IMR-90 (cell line): ENCODE measurements at regions not wholly inside any gene's neighbourhood (a gene's known extent, or its start where the extent isn't known, plus 50 kb on each side); places are given as distances from the start of the nearest gene placed in this dataset.

ENCODE experiments used
- ATAC-seq: fragments of 200-7000 bp; cut with Tn5 transposase; 2 replicates; pipeline ENCODE4 v1.9.1; 2020; ENCODE audit warnings: low read depth, mild to moderate bottlenecking, moderate library complexity
- BruUV-seq: library from RNA; stranded (reverse); fragments of 400-500 nt; replicated peaks from 2 replicates; lab custom pipeline; 2021; lab: Mats Ljungman, UMichigan
- CTCF ChIA-PET: fragments of 300-600 bp; formaldehyde crosslinking; extraction: SDS; loops from one replicate; lab custom pipeline; 2021; ENCODE audit warnings: antibody characterized with exemption; lab: Yijun Ruan, JAX
- POLR2A ChIA-PET: fragments of 300-600 bp; sonication (Branson Sonifier 250); formaldehyde crosslinking; loops from one replicate; lab custom pipeline; 2022; ENCODE audit warnings: antibody characterized with exemption; ENCODE audit not compliant: unreplicated experiment; lab: Charles Lee
- DNase-seq: peaks from one replicate; pipeline ENCODE4 v3.0.0; 2013
- H2AFZ ChIP-seq: replicated peaks from 2 replicates; pipeline ENCODE3; 2013; ENCODE audit warnings: low read length, mild to moderate bottlenecking; ENCODE audit not compliant: poor library complexity
- H2AK5ac ChIP-seq: 2 replicates; pipeline ENCODE4 v1.6.1; 2013; ENCODE audit warnings: low read depth, low read length, inconsistent platforms
- H2AK9ac ChIP-seq: replicated peaks from 2 replicates; pipeline ENCODE3; 2013; ENCODE audit warnings: mild to moderate bottlenecking, low read depth, low read length, moderate library complexity; ENCODE audit not compliant: poor library complexity
- H2BK120ac ChIP-seq: 2 replicates; pipeline ENCODE4 v1.6.1; 2013; ENCODE audit warnings: low read depth, low read length, inconsistent platforms
- H2BK15ac ChIP-seq: 3 replicates; pipeline ENCODE4 v1.6.1; 2013; ENCODE audit warnings: low read depth, low read length, inconsistent platforms
- H2BK20ac ChIP-seq: 2 replicates; pipeline ENCODE4 v1.6.1; 2013; ENCODE audit warnings: low read depth, mild to moderate bottlenecking, inconsistent platforms, low read length, moderate library complexity
- H2BK5ac ChIP-seq: 2 replicates; pipeline ENCODE4 v1.6.1; 2013; ENCODE audit warnings: mild to moderate bottlenecking, low read depth, low read length, inconsistent platforms; ENCODE audit not compliant: poor library complexity, severe bottlenecking
- H3K14ac ChIP-seq: replicated peaks from 2 replicates; pipeline ENCODE4 v1.6.1; 2013; ENCODE audit warnings: low read depth, low read length, inconsistent platforms
- H3K18ac ChIP-seq: 2 replicates; pipeline ENCODE4 v1.6.1; 2013; ENCODE audit warnings: low read depth, low read length, control low read depth
- H3K23ac ChIP-seq: 2 replicates; pipeline ENCODE4 v1.6.1; 2013; ENCODE audit warnings: low read depth, low read length, inconsistent platforms
- H3K27ac ChIP-seq: 2 replicates; pipeline ENCODE4 v1.5.1; 2013; ENCODE audit warnings: mild to moderate bottlenecking, control low read depth, low read length; ENCODE audit not compliant: insufficient read depth
- H3K27me3 ChIP-seq: 2 replicates; pipeline ENCODE4 v1.6.1; 2013; ENCODE audit warnings: low read length; ENCODE audit not compliant: control insufficient read depth, insufficient read depth
- H3K36me3 ChIP-seq: 2 replicates; pipeline ENCODE4 v1.6.1; 2013; ENCODE audit warnings: low read length, mixed read lengths; ENCODE audit not compliant: control insufficient read depth, insufficient read depth
- H3K4ac ChIP-seq: 2 replicates; pipeline ENCODE4 v1.6.1; 2013; ENCODE audit warnings: low read depth, low read length, inconsistent platforms
- H3K4me1 ChIP-seq: 2 replicates; pipeline ENCODE4 v1.6.1; 2013; ENCODE audit warnings: low read length, mixed read lengths; ENCODE audit not compliant: control insufficient read depth, insufficient read depth
- H3K4me2 ChIP-seq: 2 replicates; pipeline ENCODE4 v1.6.1; 2013; ENCODE audit warnings: low read depth, mild to moderate bottlenecking, control low read depth, low read length, moderate library complexity
- H3K4me3 ChIP-seq: 2 replicates; pipeline ENCODE4 v1.5.1; 2013; ENCODE audit warnings: low read depth, mild to moderate bottlenecking, control low read depth, low read length, moderate library complexity; ENCODE audit not compliant: insufficient read depth
- H3K56ac ChIP-seq: 2 replicates; pipeline ENCODE4 v1.6.1; 2013; ENCODE audit warnings: low read length, inconsistent platforms; ENCODE audit not compliant: insufficient read depth; ENCODE audit errors: extremely low read depth
- H3K79me1 ChIP-seq, 2 experiments: 2 replicates each; pipeline ENCODE4 v1.6.1; 2013; ENCODE audit warnings: low read length in 2 of 2, inconsistent platforms in 1 of 2, low read depth in 1 of 2
- H3K9ac ChIP-seq: 2 replicates; pipeline ENCODE4 v1.6.1; 2013; ENCODE audit warnings: low read depth, low read length, control low read depth
- H3K9me1 ChIP-seq: 2 replicates; pipeline ENCODE4 v1.6.1; 2013; ENCODE audit warnings: low read length, inconsistent platforms; ENCODE audit not compliant: insufficient read depth
- H3K9me3 ChIP-seq: 2 replicates; pipeline ENCODE4 v1.6.1; 2013; ENCODE audit warnings: low read length; ENCODE audit not compliant: control insufficient read depth, insufficient read depth
- H4K20me1 ChIP-seq: 2 replicates; pipeline ENCODE4 v1.6.1; 2013; ENCODE audit warnings: low read length, inconsistent platforms; ENCODE audit not compliant: insufficient read depth
- H4K5ac ChIP-seq: 2 replicates; pipeline ENCODE4 v1.6.1; 2013; ENCODE audit warnings: mild to moderate bottlenecking, low read depth, low read length, control low read depth
- H4K8ac ChIP-seq, 2 experiments: 2 replicates each; pipeline ENCODE4 v1.6.1; 2013; ENCODE audit warnings: low read depth in 2 of 2, low read length in 2 of 2, control low read depth in 1 of 2, inconsistent platforms in 1 of 2
- H4K91ac ChIP-seq: 2 replicates; pipeline ENCODE4 v1.6.1; 2013; ENCODE audit warnings: low read depth, low read length, inconsistent platforms; ENCODE audit not compliant: insufficient read depth
- BHLHE40 ChIP-seq: fragments of 150-350 bp; IDR thresholded peaks from 2 replicates; pipeline ENCODE4 v1.6.1; 2016; ENCODE audit warnings: mild to moderate bottlenecking, low read depth, low read length
- CEBPB ChIP-seq: IDR thresholded peaks from 2 replicates; pipeline ENCODE4 v1.6.1; 2012; ENCODE audit warnings: low read depth, low read length, improper control_type of control experiment
- FOS ChIP-seq: fragments of 150-350 bp; IDR thresholded peaks from 2 replicates; pipeline ENCODE4 v1.6.1; 2016; ENCODE audit warnings: low read depth, low read length
- MXI1 ChIP-seq: IDR thresholded peaks from 2 replicates; pipeline ENCODE4 v1.6.1; 2012; ENCODE audit warnings: low read depth, mild to moderate bottlenecking, low read length, moderate library complexity, borderline replicate concordance
- RAD21 ChIP-seq: IDR thresholded peaks from 2 replicates; pipeline ENCODE4 v1.6.1; 2012; ENCODE audit warnings: low read length, improper control_type of control experiment
- RCOR1 ChIP-seq: IDR thresholded peaks from 2 replicates; pipeline ENCODE4 v1.6.1; 2012; ENCODE audit warnings: mild to moderate bottlenecking, low read length, improper control_type of control experiment; ENCODE audit not compliant: insufficient replicate concordance
- RFX5 ChIP-seq: IDR thresholded peaks from 2 replicates; pipeline ENCODE4 v1.8.0; 2012; ENCODE audit warnings: low read depth, mild to moderate bottlenecking, low read length, moderate library complexity
- SMC3 ChIP-seq: fragments of 150-350 bp; IDR thresholded peaks from 2 replicates; pipeline ENCODE4 v1.6.1; 2016; ENCODE audit warnings: low read depth, mild to moderate bottlenecking, antibody characterized with exemption, low read length, moderate library complexity
- WGBS, 2 experiments: methylation state at CpG; one replicate each; pipeline versions ENCODE4 v1.1.5 to v1.1.7; 2013; ENCODE audit warnings: missing lambda C conversion rate in 2 of 2; ENCODE audit not compliant: insufficient read length in 1 of 2; ENCODE audit errors: extremely low coverage in 2 of 2; 5-methylcytosine and 5-hydroxymethylcytosine counted together
- dilution Hi-C: fragments of 300-500 bp; cut with HindIII; formaldehyde crosslinking; loops from one replicate; pipeline ENCODE4 v1.14.3; 2018; ENCODE audit warnings: low sequenced_read_pairs; ENCODE audit not compliant: unreplicated experiment
- in situ Hi-C: fragments of 300-500 bp; cut with MboI; formaldehyde crosslinking; loops from 3 replicates; pipeline ENCODE4 v1.14.3; 2019; ENCODE audit warnings: low sequenced_read_pairs, inconsistent platforms, mixed read lengths
- intact Hi-C: fragments of 100-400 bp; cut with micrococcal nuclease; formaldehyde crosslinking; loops from 2 replicates; pipeline ENCODE4 v1.10.0; 2022
- TF ChIP-seq, protein P1 (sequence below): fragments of 150-350 bp; IDR thresholded peaks from 2 replicates; pipeline ENCODE4 v1.6.1; 2016; ENCODE audit warnings: low read depth, mild to moderate bottlenecking, low read length, moderate library complexity, borderline replicate concordance
- TF ChIP-seq, protein P2 (sequence below): conservative IDR thresholded peaks from 2 replicates; pipeline ENCODE4 v1.5.1; 2012; ENCODE audit warnings: mild to moderate bottlenecking, low read depth, low read length, improper control_type of control experiment

- no peak overlapping the region for H2AK5ac ChIP-seq
- H4K20me1 ChIP-seq: no peaks in the 10 kb centered on the region
- H2BK5ac ChIP-seq: no peak overlapping the region
- H3K9ac ChIP-seq: no peak overlapping the region
- no peak overlapping the region for H3K4me2 ChIP-seq
- H4K5ac ChIP-seq: no peak overlapping the region
- H3K56ac ChIP-seq: no peak overlapping the region
- no peak overlapping the region for H2BK15ac ChIP-seq
- no peak overlapping the region for H2BK120ac ChIP-seq
- dilution Hi-C loops: no loop called here
- intact Hi-C loops: no loop called here
- H3K36me3 ChIP-seq: no peaks in the 10 kb centered on the region
- ATAC-seq (no peak), DNase-seq (no peak)
- no peak overlapping the region for H3K4ac ChIP-seq
- H3K9me1 ChIP-seq: no peaks in the 10 kb centered on the region
- H3K4me3 ChIP-seq: no peak overlapping the region
- no peaks in the 10 kb centered on the region for H3K79me1 ChIP-seq
- ChIA-PET POLR2A (no interaction called here), CTCF (no interaction called here)
- no peak overlapping the region for H3K27ac ChIP-seq
- WGBS, 2 experiments: no CpG with 5 or more reads among the region's 6 CpGs
- TF ChIP-seq RFX5 (no peak), RAD21 (no peak), RCOR1 (no peak), CEBPB (no peak), FOS (no peak), MXI1 (no peak), SMC3 (no peak), BHLHE40 (no peak)
- TF ChIP-seq, protein P1, sequence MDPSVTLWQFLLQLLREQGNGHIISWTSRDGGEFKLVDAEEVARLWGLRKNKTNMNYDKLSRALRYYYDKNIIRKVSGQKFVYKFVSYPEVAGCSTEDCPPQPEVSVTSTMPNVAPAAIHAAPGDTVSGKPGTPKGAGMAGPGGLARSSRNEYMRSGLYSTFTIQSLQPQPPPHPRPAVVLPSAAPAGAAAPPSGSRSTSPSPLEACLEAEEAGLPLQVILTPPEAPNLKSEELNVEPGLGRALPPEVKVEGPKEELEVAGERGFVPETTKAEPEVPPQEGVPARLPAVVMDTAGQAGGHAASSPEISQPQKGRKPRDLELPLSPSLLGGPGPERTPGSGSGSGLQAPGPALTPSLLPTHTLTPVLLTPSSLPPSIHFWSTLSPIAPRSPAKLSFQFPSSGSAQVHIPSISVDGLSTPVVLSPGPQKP: no peak
- TF ChIP-seq, protein P2, sequence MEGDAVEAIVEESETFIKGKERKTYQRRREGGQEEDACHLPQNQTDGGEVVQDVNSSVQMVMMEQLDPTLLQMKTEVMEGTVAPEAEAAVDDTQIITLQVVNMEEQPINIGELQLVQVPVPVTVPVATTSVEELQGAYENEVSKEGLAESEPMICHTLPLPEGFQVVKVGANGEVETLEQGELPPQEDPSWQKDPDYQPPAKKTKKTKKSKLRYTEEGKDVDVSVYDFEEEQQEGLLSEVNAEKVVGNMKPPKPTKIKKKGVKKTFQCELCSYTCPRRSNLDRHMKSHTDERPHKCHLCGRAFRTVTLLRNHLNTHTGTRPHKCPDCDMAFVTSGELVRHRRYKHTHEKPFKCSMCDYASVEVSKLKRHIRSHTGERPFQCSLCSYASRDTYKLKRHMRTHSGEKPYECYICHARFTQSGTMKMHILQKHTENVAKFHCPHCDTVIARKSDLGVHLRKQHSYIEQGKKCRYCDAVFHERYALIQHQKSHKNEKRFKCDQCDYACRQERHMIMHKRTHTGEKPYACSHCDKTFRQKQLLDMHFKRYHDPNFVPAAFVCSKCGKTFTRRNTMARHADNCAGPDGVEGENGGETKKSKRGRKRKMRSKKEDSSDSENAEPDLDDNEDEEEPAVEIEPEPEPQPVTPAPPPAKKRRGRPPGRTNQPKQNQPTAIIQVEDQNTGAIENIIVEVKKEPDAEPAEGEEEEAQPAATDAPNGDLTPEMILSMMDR: no peak
- no peaks in the 10 kb centered on the region; the same call in 1 of the 2 replicates for H3K9me3 ChIP-seq
- no peak overlapping the region for H2AK9ac ChIP-seq
- H4K8ac ChIP-seq: no peak overlapping the region
- no peak overlapping the region for H2AFZ ChIP-seq
- H3K27me3 ChIP-seq: no peaks in the 10 kb centered on the region
- no peak overlapping the region for H3K23ac ChIP-seq
- no TSS peak for BruUV-seq
- no peaks in the 10 kb centered on the region for H3K4me1 ChIP-seq
- no peak overlapping the region for H2BK20ac ChIP-seq
- H4K91ac ChIP-seq: no peak overlapping the region
- no peak overlapping the region for H3K14ac ChIP-seq
- in situ Hi-C loops: no loop called here
- no peak overlapping the region for H3K18ac ChIP-seq
Measured at GRCh38 chr4:163959932-163960331, 465.4 kb downstream of the TMA16 start.
